GM12872 (cell line): ENCODE measurements at regions not wholly inside any gene's neighbourhood (a gene's known extent, or its start where the extent isn't known, plus 50 kb on each side); places are given as distances from the start of the nearest gene placed in this dataset.
A peak's percentile ranks its signal among the peaks of the same experiment; 100 is the strongest.

ENCODE experiments used
- TF ChIP-seq, protein P1 (sequence below): IDR thresholded peaks from 3 replicates; pipeline ENCODE4 v1.5.1; 2011; ENCODE audit warnings: low read depth, mild to moderate bottlenecking, low read length, moderate library complexity; ENCODE audit not compliant: insufficient read depth

DNA sequence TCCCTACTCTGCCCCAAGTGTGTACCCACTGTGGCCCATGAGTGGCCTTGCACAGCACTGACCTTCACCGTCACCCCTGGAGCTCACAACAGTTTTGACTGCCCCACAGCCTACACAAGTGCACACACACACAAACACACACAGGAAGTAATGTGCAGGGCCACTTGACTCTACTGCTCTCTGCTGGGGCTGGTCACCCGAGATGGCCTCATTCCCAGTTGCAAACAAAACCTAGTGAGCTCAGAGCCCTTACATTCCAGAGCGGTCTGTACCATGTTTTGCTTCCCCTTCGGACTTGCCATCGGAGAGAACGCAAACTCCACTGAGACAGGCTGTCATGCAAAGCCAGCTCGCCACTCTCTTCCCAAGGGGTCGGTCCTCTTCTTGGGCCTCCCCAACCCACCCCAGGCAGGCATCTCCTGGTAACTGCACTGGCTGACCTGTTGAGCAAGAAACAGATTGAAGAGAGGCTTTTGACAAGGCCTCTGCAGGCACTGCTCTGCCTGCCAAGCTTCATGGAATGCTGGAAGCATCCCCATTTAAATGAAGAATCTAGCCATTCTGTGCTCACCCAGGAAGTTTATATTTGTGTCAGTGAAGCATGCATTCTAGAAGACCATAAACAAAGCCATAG is 232.0 kb upstream of the IGF1R start:
- TF ChIP-seq, protein P1, sequence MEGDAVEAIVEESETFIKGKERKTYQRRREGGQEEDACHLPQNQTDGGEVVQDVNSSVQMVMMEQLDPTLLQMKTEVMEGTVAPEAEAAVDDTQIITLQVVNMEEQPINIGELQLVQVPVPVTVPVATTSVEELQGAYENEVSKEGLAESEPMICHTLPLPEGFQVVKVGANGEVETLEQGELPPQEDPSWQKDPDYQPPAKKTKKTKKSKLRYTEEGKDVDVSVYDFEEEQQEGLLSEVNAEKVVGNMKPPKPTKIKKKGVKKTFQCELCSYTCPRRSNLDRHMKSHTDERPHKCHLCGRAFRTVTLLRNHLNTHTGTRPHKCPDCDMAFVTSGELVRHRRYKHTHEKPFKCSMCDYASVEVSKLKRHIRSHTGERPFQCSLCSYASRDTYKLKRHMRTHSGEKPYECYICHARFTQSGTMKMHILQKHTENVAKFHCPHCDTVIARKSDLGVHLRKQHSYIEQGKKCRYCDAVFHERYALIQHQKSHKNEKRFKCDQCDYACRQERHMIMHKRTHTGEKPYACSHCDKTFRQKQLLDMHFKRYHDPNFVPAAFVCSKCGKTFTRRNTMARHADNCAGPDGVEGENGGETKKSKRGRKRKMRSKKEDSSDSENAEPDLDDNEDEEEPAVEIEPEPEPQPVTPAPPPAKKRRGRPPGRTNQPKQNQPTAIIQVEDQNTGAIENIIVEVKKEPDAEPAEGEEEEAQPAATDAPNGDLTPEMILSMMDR, result no peak

GRCh38 chr15:98417346-98417745 is 231.0 kb upstream of the IGF1R start:
- TF ChIP-seq, protein P1, result no peak

- TF ChIP-seq, protein P1, result no peak
Observed at GRCh38 chr15:98418122-98418521, 230.2 kb upstream of the IGF1R start.

DNA sequence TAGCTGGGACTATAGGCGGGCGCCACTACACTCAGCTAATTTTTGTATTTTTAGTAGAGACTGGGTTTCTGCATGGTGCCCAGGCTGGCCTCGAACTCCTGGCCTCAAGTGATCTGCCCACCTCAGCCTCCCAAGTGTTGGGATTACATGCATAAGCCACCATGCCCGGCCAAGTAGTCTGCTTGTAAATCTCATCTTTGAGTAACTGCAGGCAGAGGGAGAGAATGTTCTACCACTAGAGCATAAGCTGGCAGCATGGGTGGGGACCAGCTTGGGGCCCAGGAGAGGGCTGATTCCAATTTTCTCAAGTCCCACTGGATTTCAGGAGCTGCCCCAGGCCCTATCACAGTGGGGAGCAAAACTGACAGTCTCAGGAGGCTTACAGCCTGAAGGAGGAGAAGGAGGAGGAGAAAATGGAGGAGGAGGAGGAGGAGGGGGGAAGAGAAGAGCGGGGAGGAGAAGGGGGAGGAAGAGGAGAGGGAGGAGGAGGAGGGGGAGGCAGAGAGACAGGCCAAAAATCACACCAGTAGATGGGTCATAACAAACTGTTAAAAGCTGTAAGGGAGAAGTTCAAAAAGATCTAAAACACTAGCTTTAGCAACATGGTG is 229.1 kb upstream of the IGF1R start:
- TF ChIP-seq, protein P1, result no peak

DNA sequence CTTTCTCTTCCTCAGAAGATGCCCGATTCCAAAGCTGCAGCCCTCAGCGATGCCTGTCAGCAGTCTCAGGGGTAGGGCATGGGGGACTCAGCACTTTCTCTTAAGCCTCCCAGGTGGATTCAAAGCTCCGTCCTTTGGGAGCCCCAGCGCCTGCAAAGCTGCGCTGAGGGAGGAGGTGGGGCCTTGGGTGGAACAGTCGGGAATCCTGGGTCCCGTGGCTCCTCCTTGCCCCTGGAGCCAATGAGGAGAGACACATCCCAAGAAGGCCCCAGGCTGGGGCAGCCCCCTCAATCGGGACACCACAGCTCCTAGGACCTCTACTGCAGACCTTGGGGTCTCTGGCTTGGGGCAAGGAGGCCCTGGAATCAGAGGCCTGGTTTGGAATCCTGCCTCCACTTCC is 227.5 kb upstream of the IGF1R start:
- TF ChIP-seq, protein P1, result no peak

DNA sequence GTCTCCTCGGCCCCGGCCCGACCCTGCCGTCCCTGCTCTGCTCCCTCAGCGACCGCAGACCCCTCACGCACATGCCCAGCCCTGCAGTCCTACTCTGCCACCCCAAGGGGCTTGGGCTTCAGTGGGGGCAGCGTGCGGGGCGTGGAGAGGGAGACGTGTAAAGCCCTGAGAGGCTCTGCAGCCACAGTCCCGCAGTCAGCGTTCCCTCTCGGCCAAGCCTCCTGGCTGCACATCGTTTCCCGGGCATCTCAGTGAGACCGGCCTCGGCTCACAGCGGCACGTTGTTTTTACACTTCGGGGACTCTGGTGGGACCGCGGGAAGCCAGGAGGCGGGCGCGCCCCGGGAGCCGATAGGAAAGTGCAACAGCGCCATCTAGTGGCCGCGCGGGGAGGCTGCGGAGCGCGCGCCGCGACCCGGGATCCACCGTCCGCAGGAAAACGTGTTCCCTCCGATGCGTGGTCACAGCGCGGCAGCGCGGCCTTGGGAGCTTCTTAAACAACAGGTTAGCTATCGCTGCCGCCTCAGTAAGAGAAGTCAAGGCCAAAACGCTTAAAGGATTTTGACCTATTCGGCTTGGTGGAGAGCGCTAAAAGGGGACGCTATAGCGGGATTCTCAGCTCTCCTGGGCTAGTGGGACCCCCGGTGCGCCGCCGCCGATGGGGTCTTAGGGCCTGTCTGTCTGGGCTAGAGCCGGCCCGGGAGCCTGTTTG is 226.8 kb upstream of the IGF1R start:
- TF ChIP-seq, protein P1, result peak; percentile 91

DNA sequence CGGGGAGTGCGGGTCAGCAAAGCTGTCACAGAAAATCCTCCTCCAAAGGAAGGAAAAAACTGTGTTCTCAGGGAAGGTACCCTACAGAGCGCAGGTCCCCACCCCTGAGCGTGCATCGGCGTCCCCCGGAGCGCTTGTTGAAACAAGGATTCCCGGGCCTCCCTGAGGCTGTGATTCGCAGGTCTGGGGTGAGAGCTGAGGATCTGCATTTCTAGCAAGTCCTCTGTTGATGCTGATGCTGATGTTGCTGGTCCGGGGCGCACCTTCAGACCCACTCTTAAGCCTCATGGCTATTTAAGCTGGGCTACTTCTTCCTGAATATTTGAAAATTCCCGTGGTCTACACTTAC is 226.2 kb upstream of the IGF1R start:
- TF ChIP-seq, protein P1, result no peak
